Hepatocyte (in vitro differentiated cells): ENCODE measurements at regions not wholly inside any gene's neighbourhood (a gene's known extent, or its start where the extent isn't known, plus 50 kb on each side); places are given as distances from the start of the nearest gene placed in this dataset.

Experiments used
- DNase-seq: peaks from one replicate; pipeline ENCODE4 v3.0.0-alpha.2; 2016; ENCODE audit warnings: low spot score
- H2AFZ ChIP-seq: fragments of 200-600 bp; sonication (generic); 2 replicates; pipeline ENCODE4 v1.6.0; 2016; ENCODE audit warnings: antibody characterized with exemption, mild to moderate bottlenecking
- H3K27ac ChIP-seq: fragments of 200-600 bp; sonication (generic); 2 replicates; pipeline ENCODE4 v1.5.1; 2016; ENCODE audit warnings: mild to moderate bottlenecking
- H3K27me3 ChIP-seq: fragments of 200-600 bp; sonication (generic); 2 replicates; pipeline ENCODE4 v1.6.1; 2016
- H3K36me3 ChIP-seq: fragments of 200-600 bp; sonication (generic); replicated peaks from 2 replicates; pipeline ENCODE4 v1.5.1; 2016; ENCODE audit warnings: low read depth; ENCODE audit not compliant: insufficient read depth
- H3K4me1 ChIP-seq: fragments of 200-600 bp; sonication (generic); 2 replicates; pipeline ENCODE4 v1.5.1; 2016; ENCODE audit warnings: mild to moderate bottlenecking, moderate library complexity; ENCODE audit not compliant: insufficient read depth
- H3K4me2 ChIP-seq: fragments of 200-600 bp; sonication (generic); 2 replicates; pipeline ENCODE4 v1.6.0; 2016
- H3K4me3 ChIP-seq: fragments of 200-600 bp; sonication (generic); 2 replicates; pipeline ENCODE4 v1.5.1; 2016; ENCODE audit warnings: mild to moderate bottlenecking
- H3K79me2 ChIP-seq: fragments of 200-600 bp; sonication (generic); 2 replicates; pipeline ENCODE4 v1.6.0; 2017; ENCODE audit warnings: mild to moderate bottlenecking
- H3K9me2 ChIP-seq: fragments of 200-600 bp; sonication (generic); replicated peaks from 2 replicates; pipeline ENCODE4 v1.6.0; 2017; ENCODE audit warnings: mild to moderate bottlenecking; ENCODE audit not compliant: insufficient read depth
- H3K9me3 ChIP-seq: fragments of 200-600 bp; sonication (generic); 2 replicates; pipeline ENCODE4 v1.5.1; 2016; ENCODE audit warnings: low read depth, mild to moderate bottlenecking
- H4K20me1 ChIP-seq: fragments of 200-600 bp; sonication (generic); 2 replicates; pipeline ENCODE4 v1.6.0; 2016; ENCODE audit warnings: mild to moderate bottlenecking; ENCODE audit not compliant: insufficient read depth, poor library complexity, severe bottlenecking
- EZH2 ChIP-seq: fragments of 200-600 bp; sonication (generic); IDR thresholded peaks from 2 replicates; pipeline ENCODE4 v1.6.1; 2016; ENCODE audit warnings: antibody characterized with exemption, mild to moderate bottlenecking, borderline replicate concordance
- EZH2phosphoT487 ChIP-seq: fragments of 200-600 bp; sonication (generic); IDR thresholded peaks from one replicate; pipeline ENCODE4 v1.6.1; 2018; ENCODE audit warnings: antibody characterized with exemption, mild to moderate bottlenecking, low read depth, moderate library complexity; ENCODE audit not compliant: unreplicated experiment, severe bottlenecking
- WGBS: methylation state at CpG from one replicate; pipeline ENCODE4 v1.1.6; 2016; ENCODE audit warnings: low lambda C conversion rate; ENCODE audit errors: missing lambda C conversion rate; 5-methylcytosine and 5-hydroxymethylcytosine counted together
- TF ChIP-seq, protein P1 (sequence below): fragments of 200-600 bp; sonication (generic); IDR thresholded peaks from 2 replicates; pipeline ENCODE4 v1.5.1; 2016; ENCODE audit warnings: antibody characterized with exemption, mild to moderate bottlenecking; ENCODE audit not compliant: poor library complexity

DNA sequence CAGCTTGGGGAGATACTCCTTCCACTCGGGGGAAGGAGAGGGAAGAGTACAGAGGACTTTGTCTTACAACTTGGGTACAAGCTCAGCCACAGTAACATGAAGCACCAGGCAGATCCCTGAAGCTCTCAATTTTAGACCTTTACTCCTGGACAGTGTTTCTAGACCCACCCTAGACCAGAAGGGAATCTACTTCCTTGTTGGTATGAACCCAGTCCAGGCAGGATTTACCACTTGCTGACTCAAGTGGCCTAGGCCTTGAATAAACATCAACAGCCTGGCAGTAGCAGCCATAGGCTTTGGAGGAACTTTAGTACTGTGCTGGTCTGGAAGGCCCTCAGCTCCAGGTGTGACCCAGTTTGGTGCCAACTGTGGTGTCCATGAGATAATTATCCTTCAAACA, 173.1 kb downstream of the ADRA2A start:
- Histone ChIP-seq H4K20me1 (no peaks in the 10 kb centered on the region), H3K4me2 (no peak overlapping the region), H3K36me3 (no peaks in the 10 kb centered on the region), H3K79me2 (no peaks in the 10 kb centered on the region), H3K27ac (no peak overlapping the region), H3K4me1 (no peaks in the 10 kb centered on the region), H3K4me3 (no peak overlapping the region), H3K9me3 (no peaks in the 10 kb centered on the region), H2AFZ (no peak overlapping the region), H3K9me2 (no peaks in the 10 kb centered on the region), H3K27me3 (no peaks in the 10 kb centered on the region)
- WGBS, result 67% methylated on average over 1 of the region's 1 CpG
- DNase-seq, result no peak
- TF ChIP-seq EZH2, result no peak
- TF ChIP-seq, protein P1, sequence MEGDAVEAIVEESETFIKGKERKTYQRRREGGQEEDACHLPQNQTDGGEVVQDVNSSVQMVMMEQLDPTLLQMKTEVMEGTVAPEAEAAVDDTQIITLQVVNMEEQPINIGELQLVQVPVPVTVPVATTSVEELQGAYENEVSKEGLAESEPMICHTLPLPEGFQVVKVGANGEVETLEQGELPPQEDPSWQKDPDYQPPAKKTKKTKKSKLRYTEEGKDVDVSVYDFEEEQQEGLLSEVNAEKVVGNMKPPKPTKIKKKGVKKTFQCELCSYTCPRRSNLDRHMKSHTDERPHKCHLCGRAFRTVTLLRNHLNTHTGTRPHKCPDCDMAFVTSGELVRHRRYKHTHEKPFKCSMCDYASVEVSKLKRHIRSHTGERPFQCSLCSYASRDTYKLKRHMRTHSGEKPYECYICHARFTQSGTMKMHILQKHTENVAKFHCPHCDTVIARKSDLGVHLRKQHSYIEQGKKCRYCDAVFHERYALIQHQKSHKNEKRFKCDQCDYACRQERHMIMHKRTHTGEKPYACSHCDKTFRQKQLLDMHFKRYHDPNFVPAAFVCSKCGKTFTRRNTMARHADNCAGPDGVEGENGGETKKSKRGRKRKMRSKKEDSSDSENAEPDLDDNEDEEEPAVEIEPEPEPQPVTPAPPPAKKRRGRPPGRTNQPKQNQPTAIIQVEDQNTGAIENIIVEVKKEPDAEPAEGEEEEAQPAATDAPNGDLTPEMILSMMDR, result no peak
- TF ChIP-seq EZH2phosphoT487, result no peak

DNA sequence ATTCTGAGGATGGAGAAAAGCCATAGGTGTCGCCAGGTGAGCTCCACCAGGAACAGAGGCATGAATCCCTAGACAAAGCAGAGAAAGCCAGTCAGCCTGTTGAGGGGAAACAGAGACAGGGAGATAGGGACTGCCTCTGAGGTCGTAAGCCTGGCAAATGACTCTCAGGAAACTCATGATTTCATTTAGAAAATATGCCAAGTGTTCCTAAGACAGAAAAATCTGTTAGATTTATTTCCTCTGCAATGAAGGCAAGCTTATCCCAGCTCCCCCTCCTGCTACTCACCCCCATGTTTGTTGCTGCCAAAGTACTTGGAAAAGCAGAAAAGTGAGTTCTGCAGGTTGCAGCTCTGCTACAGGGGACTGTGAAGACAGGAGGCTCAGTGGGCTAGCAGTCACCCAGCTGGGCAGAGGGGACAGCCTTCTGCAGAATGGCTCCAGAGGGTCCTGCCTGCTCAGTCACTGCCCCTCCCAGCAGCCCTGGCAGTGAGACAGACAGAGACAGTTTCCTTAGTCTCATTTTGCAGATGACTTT, 184.3 kb downstream of the ADRA2A start:
- no peak for DNase-seq
- no peaks in the 10 kb centered on the region for H3K4me1 ChIP-seq
- H4K20me1 ChIP-seq, result no peaks in the 10 kb centered on the region
- no peak overlapping the region for H3K4me2 ChIP-seq
- no peak overlapping the region for H2AFZ ChIP-seq
- TF ChIP-seq, protein P1, result no peak
- TF ChIP-seq EZH2, result no peak
- TF ChIP-seq EZH2phosphoT487, result no peak
- no peaks in the 10 kb centered on the region for H3K9me3 ChIP-seq
- H3K4me3 ChIP-seq, result no peak overlapping the region
- no peaks in the 10 kb centered on the region for H3K79me2 ChIP-seq
- no peak overlapping the region for H3K27ac ChIP-seq
- no peaks in the 10 kb centered on the region for H3K9me2 ChIP-seq
- 49% methylated on average over 2 of the region's 2 CpGs for WGBS
- H3K27me3 ChIP-seq, result no peaks in the 10 kb centered on the region
- no peaks in the 10 kb centered on the region for H3K36me3 ChIP-seq

DNA sequence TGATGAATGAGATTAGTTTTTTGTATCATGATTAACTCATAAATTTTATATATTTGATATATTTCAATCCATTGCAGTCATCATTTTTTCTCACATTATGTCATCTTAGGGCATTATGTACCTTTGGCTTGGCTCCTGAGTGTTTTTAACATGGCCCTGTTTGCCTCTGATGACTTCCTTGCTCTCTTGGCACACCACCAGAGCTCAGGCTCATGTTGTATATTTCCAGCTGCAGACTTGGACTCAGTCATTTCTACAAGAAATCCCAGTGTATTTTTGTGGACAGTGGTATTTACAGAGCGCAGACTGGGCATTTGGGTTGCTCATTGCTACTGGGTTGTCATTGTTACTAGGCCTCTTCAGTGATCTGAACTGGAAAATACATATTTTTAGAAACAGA, 188.5 kb downstream of the ADRA2A start:
- TF ChIP-seq EZH2phosphoT487, result no peak
- TF ChIP-seq, protein P1, result no peak
- TF ChIP-seq EZH2, result no peak
- WGBS, result 86% methylated on average over 1 of the region's 1 CpG
- no peaks in the 10 kb centered on the region for H3K36me3 ChIP-seq

DNA sequence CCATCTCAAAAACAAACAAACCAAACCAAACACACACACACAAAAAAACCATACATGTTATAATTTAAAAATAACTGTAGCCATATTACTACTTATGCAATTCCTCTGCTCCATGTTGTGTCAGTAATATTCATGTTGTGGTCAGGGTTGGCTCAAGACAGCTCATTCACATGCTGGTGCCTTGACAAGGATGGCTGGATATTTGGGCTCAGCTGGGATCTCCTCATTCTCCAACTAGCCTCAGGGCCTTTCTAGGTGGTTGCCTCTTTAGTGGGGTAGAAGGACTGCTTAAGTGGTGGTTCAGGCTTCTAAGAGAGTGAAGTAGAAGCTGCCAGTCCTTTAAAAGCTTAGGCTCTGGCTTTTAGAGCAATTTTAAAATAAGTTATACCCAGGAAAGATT, 189.3 kb downstream of the ADRA2A start:
- Histone ChIP-seq H3K27ac (no peak overlapping the region), H4K20me1 (no peaks in the 10 kb centered on the region), H2AFZ (no peak overlapping the region), H3K79me2 (no peaks in the 10 kb centered on the region), H3K9me2 (no peaks in the 10 kb centered on the region), H3K36me3 (no peaks in the 10 kb centered on the region), H3K4me1 (no peaks in the 10 kb centered on the region), H3K4me2 (no peak overlapping the region), H3K9me3 (no peaks in the 10 kb centered on the region), H3K4me3 (no peak overlapping the region), H3K27me3 (no peaks in the 10 kb centered on the region)
- DNase-seq, result no peak
- TF ChIP-seq, protein P1, result no peak
- TF ChIP-seq EZH2phosphoT487 (no peak), EZH2 (no peak)

More for the DNA sequence above, 188.5 kb downstream of the ADRA2A start:
- Histone ChIP-seq H2AFZ (no peak overlapping the region), H3K4me3 (no peak overlapping the region), H3K27ac (no peak overlapping the region), H3K9me2 (no peaks in the 10 kb centered on the region), H4K20me1 (no peaks in the 10 kb centered on the region), H3K9me3 (no peaks in the 10 kb centered on the region), H3K4me1 (no peaks in the 10 kb centered on the region), H3K79me2 (no peaks in the 10 kb centered on the region), H3K4me2 (no peak overlapping the region), H3K27me3 (no peaks in the 10 kb centered on the region)
- no peak for DNase-seq
